Panc1 (cell line): ENCODE measurements at regions not wholly inside any gene's neighbourhood (a gene's known extent, or its start where the extent isn't known, plus 50 kb on each side); places are given as distances from the start of the nearest gene placed in this dataset.

Source experiments
- POLR2AphosphoS5 ChIP-seq: IDR thresholded peaks from 2 replicates; pipeline ENCODE4 v1.6.1; 2012; ENCODE audit warnings: mild to moderate bottlenecking, low read depth, low read length, moderate library complexity
- SIN3A ChIP-seq: IDR thresholded peaks from 2 replicates; pipeline ENCODE4 v1.6.1; 2012; ENCODE audit warnings: low read depth, mild to moderate bottlenecking, low read length, moderate library complexity, borderline replicate concordance; ENCODE audit not compliant: insufficient read depth
- TF ChIP-seq, protein P1 (sequence below): fragments of 450-650 bp; IDR thresholded peaks from 2 replicates; pipeline ENCODE4 v1.5.1; 2017; ENCODE audit warnings: mild to moderate bottlenecking
- TF ChIP-seq, protein P2 (sequence below), 2 experiments: IDR thresholded peaks; 2 replicates each; pipeline ENCODE4 v1.6.1; 2011 to 2012; ENCODE audit warnings: low read depth in 2 of 2, control low read depth in 1 of 2, low read length in 1 of 2, mild to moderate bottlenecking in 1 of 2, moderate library complexity in 1 of 2; ENCODE audit not compliant: insufficient read depth in 1 of 2

DNA sequence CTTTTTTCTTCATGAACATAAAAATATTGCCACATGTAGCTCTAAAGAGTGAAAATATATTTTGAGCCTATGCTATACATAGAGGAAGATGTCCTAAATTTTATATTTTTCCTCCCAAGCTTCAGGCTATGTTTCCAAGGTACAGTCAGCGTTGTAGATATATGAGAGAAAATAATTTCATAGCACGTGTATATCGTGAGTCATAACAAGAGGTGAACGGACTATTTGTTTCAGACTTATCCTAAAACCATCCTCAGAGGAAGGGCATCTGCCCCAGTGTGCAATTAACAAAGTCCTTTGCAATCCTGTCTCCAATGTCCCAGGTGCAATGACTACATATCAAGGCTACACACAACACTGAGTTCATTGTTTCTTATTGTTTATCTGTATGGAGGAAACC is 177.3 kb upstream of the ARRDC4 start:
- TF ChIP-seq, protein P1, sequence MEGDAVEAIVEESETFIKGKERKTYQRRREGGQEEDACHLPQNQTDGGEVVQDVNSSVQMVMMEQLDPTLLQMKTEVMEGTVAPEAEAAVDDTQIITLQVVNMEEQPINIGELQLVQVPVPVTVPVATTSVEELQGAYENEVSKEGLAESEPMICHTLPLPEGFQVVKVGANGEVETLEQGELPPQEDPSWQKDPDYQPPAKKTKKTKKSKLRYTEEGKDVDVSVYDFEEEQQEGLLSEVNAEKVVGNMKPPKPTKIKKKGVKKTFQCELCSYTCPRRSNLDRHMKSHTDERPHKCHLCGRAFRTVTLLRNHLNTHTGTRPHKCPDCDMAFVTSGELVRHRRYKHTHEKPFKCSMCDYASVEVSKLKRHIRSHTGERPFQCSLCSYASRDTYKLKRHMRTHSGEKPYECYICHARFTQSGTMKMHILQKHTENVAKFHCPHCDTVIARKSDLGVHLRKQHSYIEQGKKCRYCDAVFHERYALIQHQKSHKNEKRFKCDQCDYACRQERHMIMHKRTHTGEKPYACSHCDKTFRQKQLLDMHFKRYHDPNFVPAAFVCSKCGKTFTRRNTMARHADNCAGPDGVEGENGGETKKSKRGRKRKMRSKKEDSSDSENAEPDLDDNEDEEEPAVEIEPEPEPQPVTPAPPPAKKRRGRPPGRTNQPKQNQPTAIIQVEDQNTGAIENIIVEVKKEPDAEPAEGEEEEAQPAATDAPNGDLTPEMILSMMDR = no peak
- TF ChIP-seq POLR2AphosphoS5 = no peak
- TF ChIP-seq, protein P2, sequence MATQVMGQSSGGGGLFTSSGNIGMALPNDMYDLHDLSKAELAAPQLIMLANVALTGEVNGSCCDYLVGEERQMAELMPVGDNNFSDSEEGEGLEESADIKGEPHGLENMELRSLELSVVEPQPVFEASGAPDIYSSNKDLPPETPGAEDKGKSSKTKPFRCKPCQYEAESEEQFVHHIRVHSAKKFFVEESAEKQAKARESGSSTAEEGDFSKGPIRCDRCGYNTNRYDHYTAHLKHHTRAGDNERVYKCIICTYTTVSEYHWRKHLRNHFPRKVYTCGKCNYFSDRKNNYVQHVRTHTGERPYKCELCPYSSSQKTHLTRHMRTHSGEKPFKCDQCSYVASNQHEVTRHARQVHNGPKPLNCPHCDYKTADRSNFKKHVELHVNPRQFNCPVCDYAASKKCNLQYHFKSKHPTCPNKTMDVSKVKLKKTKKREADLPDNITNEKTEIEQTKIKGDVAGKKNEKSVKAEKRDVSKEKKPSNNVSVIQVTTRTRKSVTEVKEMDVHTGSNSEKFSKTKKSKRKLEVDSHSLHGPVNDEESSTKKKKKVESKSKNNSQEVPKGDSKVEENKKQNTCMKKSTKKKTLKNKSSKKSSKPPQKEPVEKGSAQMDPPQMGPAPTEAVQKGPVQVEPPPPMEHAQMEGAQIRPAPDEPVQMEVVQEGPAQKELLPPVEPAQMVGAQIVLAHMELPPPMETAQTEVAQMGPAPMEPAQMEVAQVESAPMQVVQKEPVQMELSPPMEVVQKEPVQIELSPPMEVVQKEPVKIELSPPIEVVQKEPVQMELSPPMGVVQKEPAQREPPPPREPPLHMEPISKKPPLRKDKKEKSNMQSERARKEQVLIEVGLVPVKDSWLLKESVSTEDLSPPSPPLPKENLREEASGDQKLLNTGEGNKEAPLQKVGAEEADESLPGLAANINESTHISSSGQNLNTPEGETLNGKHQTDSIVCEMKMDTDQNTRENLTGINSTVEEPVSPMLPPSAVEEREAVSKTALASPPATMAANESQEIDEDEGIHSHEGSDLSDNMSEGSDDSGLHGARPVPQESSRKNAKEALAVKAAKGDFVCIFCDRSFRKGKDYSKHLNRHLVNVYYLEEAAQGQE (IDR thresholded peaks at IDR 0.05; ENCODE audit: insufficient read depth in 1 of 2, low read depth in 2 of 2, low read length in 1 of 2) = no peak
- TF ChIP-seq SIN3A = no peak
